CD4-positive, alpha-beta T cell treated with Interleukin-21 for 1 hour (primary cell): ENCODE measurements at regions not wholly inside any gene's neighbourhood (a gene's known extent, or its start where the extent isn't known, plus 50 kb on each side); places are given as distances from the start of the nearest gene placed in this dataset.
"Not testable (repeated sequence)": the region's sequence is repeated elsewhere in the genome, so short reads cannot be mapped to it uniquely, and the experiment has no call there.

Source experiments
- DNase-seq: peaks from one replicate; pipeline ENCODE4 v3.0.0-alpha.2; 2020

- DNase-seq: no peak
These were observed 831.6 kb downstream of the BRINP3 start for GRCh38 chr1:189646066-189646465.

DNA sequence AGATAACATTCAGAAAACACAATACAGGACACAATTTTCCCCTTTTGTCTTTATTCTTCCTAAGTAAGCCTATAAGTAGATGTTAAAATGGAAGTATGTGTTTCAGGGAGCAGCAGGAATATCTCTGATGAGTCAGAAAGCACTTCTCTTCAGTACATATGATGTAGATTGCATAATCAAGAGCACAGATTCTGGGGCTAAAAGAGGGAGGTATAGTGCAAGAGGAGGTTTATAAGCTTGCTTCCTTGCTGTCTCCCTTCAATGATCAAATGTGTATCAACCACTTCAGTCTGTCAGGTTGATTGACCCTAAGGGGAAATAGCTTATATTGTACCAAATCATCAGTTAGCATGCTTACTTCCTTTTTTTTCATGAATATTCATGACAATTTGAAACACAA lies 822.8 kb downstream of the BRINP3 start:
- no peak for DNase-seq

GRCh38 chr1:189656628-189657530 lies 820.8 kb downstream of the BRINP3 start:
- no peak for DNase-seq

GRCh38 chr1:189657715-189658114 lies 819.9 kb downstream of the BRINP3 start:
- DNase-seq: no peak

DNA sequence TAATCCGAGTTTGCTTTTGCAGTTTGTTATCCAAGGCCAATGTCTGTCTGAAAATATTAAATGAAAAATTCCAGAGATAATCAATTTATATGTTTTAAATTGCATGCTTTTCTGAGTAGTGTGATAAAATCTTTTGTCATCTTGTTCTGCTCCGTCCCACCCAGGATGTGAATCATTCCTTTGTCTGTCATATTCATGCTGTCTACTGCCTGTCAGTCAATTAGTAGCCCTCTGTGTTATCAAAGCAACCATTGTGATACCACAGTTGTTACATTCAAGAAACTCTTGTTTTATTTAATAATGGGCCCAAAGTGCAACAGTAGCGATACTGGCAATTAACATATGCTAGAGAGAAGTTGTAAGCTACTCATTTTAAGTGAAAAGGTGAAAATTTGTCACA lies 819.3 kb downstream of the BRINP3 start:
- DNase-seq: no peak

GRCh38 chr1:189659731-189660130 lies 817.9 kb downstream of the BRINP3 start:
- DNase-seq: no peak

- DNase-seq: no peak
These were observed 815.5 kb downstream of the BRINP3 start for GRCh38 chr1:189662190-189662589.

GRCh38 chr1:189669846-189670245 lies 807.8 kb downstream of the BRINP3 start:
- DNase-seq: no peak

DNA sequence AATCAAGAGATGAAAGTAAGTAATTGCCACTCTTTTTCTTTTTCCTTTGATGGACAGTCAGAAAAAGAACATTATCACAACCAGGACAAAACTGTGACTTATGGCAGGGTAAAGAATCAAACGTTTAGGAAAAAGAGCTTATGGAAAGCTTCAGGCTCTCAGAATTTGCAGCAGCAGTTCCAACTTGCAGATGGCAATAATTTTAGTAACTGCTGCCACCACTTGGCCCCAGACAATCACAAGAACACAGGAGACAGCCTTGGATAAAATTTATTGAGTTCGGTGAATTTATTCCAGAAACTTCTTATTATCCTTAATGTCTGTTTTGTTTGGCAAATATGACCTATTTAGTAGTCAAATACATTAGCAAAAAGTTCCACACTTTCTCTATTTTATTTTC lies 804.4 kb downstream of the BRINP3 start:
- DNase-seq: no peak

DNA sequence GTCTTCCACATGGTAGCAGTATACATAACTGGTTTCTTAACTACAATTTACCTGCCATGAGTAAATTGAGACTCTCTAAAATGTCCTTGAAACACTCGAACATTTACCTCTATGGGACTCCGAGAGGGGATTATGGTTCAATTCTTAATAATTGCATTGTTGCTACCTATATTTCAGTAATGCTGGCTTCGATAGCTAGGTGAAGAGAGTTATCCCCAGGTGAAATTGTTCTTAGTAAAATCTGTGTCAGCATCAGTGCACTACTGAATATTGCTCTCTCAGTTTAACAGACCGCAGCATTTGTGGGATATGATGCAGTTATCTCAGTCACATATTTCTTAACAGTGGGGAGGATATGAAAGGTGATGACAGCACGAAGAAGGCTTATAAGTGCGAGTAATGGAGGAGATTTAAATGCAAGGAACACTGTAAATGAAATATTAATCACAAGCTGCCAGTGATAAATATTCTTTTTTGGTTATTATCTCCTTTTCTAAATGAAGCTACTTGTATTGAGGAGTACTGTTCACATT lies 801.9 kb downstream of the BRINP3 start:
- no peak for DNase-seq

DNA sequence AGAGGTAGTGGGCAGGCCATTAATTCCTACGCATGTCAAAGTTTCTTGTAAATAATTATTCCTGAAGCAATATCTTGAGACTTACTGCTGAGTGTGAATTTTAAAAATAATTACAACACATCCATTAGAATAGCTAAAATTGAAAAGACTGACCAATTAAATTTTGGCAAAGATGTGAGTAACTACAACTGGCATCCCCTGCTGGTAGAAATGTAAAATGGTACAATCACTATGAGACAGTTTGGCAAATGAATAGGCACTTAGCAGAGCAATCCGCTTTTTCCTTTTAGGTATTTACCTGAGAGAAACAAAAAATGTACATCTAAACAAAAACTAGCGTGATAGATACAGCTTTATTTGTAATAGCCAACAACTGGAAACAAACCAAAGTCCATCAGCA lies 798.9 kb downstream of the BRINP3 start:
- DNase-seq: no peak

DNA sequence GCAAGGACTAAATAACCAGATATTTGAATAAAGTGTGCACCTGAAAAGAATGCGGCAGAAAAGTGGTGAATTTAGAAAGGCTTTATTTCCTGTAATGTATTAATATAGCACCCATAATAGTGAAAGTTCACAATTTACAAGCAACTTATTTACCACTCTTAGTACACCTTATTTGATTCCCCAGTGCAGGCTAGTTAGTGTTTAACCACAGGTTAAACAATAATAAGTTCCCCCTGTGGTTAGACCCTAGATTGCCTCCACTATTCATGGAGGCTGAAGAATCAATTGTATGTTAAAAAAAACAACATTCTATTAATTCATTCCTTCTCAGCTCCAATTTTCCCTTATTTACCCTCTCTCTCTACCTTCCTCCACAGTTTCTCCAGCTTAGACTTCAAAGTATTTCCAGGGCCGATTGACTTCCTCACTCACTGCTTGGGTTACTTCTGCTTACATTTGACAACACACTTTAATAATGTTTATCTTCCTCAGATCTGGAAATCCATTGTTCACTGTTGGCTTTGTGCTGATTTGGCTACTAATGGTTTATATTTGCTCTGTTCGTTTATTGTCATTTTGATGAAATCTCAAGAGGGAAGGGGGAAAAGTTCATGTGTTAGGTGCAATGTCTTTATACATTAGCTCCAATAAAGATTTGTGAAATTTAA lies 796.3 kb downstream of the BRINP3 start:
- no peak for DNase-seq

GRCh38 chr1:189682591-189682990 lies 795.1 kb downstream of the BRINP3 start:
- DNase-seq: no peak

DNA sequence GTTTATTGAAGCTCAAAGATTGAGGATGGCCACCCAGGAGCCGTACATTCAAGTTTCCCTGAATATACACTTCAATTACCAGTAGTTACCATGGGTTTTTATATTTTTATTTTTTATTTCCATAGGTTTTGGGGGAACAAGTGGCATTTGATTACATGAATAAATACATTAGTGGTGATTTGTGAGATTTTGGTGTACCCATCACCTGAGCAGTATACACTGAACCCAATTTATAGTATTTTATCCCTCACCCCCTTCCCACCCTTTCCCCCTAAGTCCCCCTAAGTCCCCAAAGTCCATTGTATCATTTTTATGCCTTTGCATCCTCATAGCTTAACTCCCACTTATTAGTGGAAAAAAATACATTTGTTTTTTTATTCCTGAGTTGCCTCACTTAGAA lies 791.4 kb downstream of the BRINP3 start:
- DNase-seq: no peak

- DNase-seq: no peak
These were observed 784.5 kb downstream of the BRINP3 start for GRCh38 chr1:189693140-189693539.

- no peak for DNase-seq
These were observed 781.4 kb downstream of the BRINP3 start for GRCh38 chr1:189696297-189696696.

DNA sequence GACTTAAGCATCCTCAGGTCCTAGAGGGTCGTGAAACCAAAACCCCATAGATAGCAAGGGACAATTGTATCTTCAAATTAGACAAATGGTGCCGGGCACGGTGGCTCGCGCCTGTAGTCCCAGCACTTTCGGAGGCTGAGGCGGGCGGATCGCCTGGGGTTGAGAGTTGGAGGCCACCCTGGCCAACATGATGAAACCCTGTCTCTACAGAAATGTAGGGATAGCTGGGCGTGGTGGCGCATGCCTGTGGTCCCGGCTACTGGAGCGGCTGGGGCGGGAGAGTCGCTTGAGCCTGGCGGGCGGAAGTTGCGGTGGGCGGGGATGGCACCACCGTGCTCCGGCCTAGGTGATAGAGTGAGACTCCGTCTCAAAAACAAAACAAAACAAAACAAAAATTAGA lies 780.6 kb downstream of the BRINP3 start:
- DNase-seq: no peak

GRCh38 chr1:189701606-189702005 lies 776.1 kb downstream of the BRINP3 start:
- no peak for DNase-seq

DNA sequence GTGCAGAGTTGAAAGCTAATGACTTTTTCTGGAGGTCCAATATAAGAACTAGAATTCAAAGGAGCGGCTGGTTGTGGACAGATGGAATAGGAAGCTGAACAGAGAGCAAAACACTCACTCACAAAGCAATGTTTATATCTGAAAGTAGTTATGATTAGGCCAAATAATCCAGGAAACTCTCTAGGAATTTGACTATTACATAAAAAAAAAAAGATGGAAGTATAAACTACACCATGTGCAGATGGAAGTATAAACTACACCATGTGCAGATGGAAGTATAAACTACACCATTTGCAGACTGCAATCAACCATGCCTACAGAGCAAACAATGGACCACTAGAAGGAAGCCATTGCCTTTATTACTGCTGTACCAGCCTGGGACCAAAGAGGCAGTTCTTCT lies 771.1 kb downstream of the BRINP3 start:
- DNase-seq: no peak

DNA sequence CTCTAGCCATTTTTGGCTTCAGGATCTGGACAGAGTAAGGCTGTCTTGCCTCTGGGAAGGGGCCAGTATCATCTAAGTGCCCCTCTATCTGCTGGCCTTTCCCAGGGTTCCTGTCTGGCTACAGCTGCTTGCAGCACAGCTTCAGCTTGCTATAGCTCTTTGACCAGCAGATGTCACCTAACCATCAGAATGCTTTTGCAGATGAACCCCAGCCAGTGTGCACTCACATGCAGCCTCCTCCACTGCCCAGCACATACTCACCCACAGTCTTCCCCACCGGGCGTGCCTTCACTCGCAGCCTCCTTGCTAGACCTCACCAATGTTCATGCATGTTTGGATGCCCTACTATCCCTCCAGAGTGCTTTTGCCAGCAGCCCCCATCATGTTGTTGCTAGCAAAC lies 769.0 kb downstream of the BRINP3 start:
- DNase-seq: no peak

- not testable (repeated sequence) for DNase-seq
These were observed 759.4 kb downstream of the BRINP3 start for GRCh38 chr1:189718147-189718795.

- no peak for DNase-seq
These were observed 750.9 kb downstream of the BRINP3 start for GRCh38 chr1:189726806-189727205.

- DNase-seq: no peak
These were observed 726.4 kb downstream of the BRINP3 start for GRCh38 chr1:189751311-189751710.
